Endothelial cell (in vitro differentiated cells): ENCODE measurements at regions not wholly inside any gene's neighbourhood (a gene's known extent, or its start where the extent isn't known, plus 50 kb on each side); places are given as distances from the start of the nearest gene placed in this dataset.

Experiments used
- DNase-seq: peaks from one replicate; pipeline ENCODE4 v3.0.0; 2021; ENCODE audit warnings: low spot score
- H3K27ac Mint-ChIP-seq: one replicate; pipeline ENCODE4 v1.8.0; 2021; ENCODE audit warnings: mixed read lengths, inconsistent platforms; ENCODE audit not compliant: unreplicated experiment
- H3K27me3 Mint-ChIP-seq: one replicate; pipeline ENCODE4 v1.8.0; 2021; ENCODE audit warnings: mild to moderate bottlenecking, moderate library complexity, mixed read lengths, inconsistent platforms; ENCODE audit not compliant: unreplicated experiment
- H3K36me3 Mint-ChIP-seq: one replicate; pipeline ENCODE4 v1.8.0; 2021; ENCODE audit warnings: mild to moderate bottlenecking, low read depth, mixed read lengths, inconsistent platforms; ENCODE audit not compliant: unreplicated experiment
- H3K4me1 Mint-ChIP-seq: one replicate; pipeline ENCODE4 v1.8.0; 2021; ENCODE audit warnings: mild to moderate bottlenecking, mixed read lengths, inconsistent platforms; ENCODE audit not compliant: unreplicated experiment
- H3K4me3 Mint-ChIP-seq: one replicate; pipeline ENCODE4 v1.8.0; 2021; ENCODE audit warnings: mild to moderate bottlenecking, mixed read lengths, inconsistent platforms; ENCODE audit not compliant: unreplicated experiment
- H3K9me3 Mint-ChIP-seq: one replicate; pipeline ENCODE4 v1.8.0; 2021; ENCODE audit warnings: mixed read lengths, inconsistent platforms; ENCODE audit not compliant: unreplicated experiment
- TF ChIP-seq, protein P1 (sequence below): fragments of 200-600 bp; sonication (generic); IDR thresholded peaks from one replicate; pipeline ENCODE4 v1.5.0; 2021; ENCODE audit warnings: antibody characterized with exemption; ENCODE audit not compliant: unreplicated experiment

DNA sequence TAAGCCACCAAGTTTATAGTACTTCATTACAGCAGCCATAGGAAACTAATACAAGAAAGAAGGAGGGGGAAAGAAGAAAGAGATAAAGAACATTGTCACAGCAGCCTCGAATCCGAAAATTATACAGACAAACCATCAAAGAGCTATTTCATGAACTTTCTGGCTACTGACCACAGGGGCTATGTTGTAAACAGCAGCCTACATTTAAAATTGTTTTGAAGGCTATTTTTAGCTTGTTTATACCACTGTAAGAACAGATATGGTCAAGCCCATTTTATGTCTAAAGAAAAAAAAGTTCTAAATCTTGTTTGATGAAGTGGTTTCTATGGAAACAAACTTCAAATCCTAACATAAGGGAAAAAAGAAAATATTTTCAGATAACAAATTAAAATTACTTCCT is 282.1 kb downstream of the GABRG1 start:
- H3K36me3 Mint-ChIP-seq: no peaks in the 10 kb centered on the region
- no peak for DNase-seq
- H3K27me3 Mint-ChIP-seq: no peaks in the 10 kb centered on the region
- H3K4me1 Mint-ChIP-seq: no peaks in the 10 kb centered on the region
- TF ChIP-seq, protein P1, sequence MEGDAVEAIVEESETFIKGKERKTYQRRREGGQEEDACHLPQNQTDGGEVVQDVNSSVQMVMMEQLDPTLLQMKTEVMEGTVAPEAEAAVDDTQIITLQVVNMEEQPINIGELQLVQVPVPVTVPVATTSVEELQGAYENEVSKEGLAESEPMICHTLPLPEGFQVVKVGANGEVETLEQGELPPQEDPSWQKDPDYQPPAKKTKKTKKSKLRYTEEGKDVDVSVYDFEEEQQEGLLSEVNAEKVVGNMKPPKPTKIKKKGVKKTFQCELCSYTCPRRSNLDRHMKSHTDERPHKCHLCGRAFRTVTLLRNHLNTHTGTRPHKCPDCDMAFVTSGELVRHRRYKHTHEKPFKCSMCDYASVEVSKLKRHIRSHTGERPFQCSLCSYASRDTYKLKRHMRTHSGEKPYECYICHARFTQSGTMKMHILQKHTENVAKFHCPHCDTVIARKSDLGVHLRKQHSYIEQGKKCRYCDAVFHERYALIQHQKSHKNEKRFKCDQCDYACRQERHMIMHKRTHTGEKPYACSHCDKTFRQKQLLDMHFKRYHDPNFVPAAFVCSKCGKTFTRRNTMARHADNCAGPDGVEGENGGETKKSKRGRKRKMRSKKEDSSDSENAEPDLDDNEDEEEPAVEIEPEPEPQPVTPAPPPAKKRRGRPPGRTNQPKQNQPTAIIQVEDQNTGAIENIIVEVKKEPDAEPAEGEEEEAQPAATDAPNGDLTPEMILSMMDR: no peak
- no peak overlapping the region for H3K4me3 Mint-ChIP-seq
- no peak overlapping the region for H3K27ac Mint-ChIP-seq
- H3K9me3 Mint-ChIP-seq: peaks cover 4% of the 10 kb centered on the region

DNA sequence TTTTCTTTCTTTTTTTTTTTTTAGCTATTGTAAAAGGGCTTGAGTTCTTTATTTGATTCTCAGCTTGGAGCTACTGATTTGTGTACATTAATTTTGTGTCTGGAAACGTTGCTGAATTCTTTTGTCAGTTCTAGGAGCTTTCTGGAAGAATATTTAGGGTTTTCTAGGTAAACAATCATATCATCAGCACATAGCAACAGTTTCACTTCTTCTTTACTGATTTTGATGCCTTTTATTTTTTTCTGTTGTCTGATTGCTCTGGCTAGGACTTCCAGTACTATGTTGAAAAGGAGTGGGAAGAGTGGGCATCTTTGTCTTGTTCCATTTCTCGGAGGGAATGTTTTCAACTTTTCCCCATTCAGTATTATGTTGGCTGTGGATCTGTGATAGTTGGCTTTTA is 292.2 kb downstream of the GABRG1 start:
- Mint-ChIP-seq H3K27me3 (peaks cover 10% of the 10 kb centered on the region), H3K9me3 (peaks cover 24% of the 10 kb centered on the region), H3K4me1 (no peaks in the 10 kb centered on the region), H3K36me3 (no peaks in the 10 kb centered on the region), H3K4me3 (no peak overlapping the region), H3K27ac (no peak overlapping the region)
- no peak for DNase-seq
- TF ChIP-seq, protein P1: no peak

DNA sequence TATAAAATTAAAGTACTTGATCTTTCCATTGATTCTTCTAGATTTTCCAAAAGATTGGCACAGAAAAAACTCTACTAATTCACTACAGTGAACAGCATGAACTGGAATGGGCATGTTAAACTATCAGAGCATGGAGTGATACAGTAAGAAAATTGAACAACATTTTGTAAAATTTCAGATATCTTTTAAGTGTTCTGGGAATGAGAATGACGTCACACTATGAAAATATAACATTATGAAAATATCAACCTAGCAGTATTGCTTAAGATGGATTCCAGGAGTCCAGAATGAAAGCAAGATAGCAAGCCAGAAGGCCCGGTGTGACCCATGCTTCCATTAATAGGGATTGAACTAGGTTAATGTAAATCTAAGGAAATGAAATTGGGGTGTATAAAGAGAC is 319.9 kb downstream of the GABRG1 start:
- TF ChIP-seq, protein P1: no peak
- H3K27ac Mint-ChIP-seq: no peak overlapping the region
- H3K36me3 Mint-ChIP-seq: no peaks in the 10 kb centered on the region
- H3K4me3 Mint-ChIP-seq: no peak overlapping the region
- H3K27me3 Mint-ChIP-seq: no peaks in the 10 kb centered on the region
- H3K4me1 Mint-ChIP-seq: no peaks in the 10 kb centered on the region
- no peaks in the 10 kb centered on the region for H3K9me3 Mint-ChIP-seq
- no peak for DNase-seq

DNA sequence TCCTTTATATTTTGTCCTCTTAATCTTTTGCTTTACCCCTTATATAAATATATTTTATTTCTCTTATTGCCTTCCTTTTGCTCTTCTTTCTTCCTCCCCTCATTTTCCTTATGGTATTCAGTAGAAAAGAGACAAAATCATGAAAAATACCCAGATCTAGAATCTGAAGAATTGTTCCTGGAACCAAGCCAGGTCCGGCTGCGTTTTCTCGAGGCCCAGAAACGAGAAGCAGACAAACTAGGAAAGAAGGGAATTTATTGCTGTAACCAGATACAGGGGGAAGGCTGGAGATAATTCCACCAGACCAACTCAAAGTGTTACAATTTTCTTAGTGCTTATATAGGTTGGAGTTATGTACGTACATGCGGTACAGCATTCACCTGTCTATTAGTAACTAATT is 328.7 kb downstream of the GABRG1 start:
- H3K4me3 Mint-ChIP-seq: no peak overlapping the region
- TF ChIP-seq, protein P1: no peak
- peaks cover 11% of the 10 kb centered on the region for H3K9me3 Mint-ChIP-seq
- no peaks in the 10 kb centered on the region for H3K4me1 Mint-ChIP-seq
- H3K36me3 Mint-ChIP-seq: no peaks in the 10 kb centered on the region
- no peak for DNase-seq
- no peak overlapping the region for H3K27ac Mint-ChIP-seq
- no peaks in the 10 kb centered on the region for H3K27me3 Mint-ChIP-seq

DNA sequence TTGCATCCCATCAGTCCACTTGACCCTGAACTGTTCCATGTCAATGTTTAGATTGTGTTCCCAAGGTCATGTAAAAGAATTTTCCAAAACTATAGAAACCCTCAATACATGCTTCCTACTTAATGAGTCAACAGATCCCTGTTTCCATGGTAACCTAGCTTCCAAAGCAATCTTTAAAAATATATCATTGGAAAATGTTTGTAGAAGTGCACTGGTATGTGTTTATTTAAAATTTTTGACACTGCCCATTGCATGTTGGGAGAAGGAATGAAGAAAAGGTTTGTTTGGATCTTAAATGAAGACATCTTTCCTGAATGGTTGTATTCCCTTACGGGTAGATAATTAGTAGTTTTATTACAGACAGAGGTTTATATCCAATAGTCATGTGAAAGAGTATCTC is 345.3 kb downstream of the GABRG1 start:
- H3K9me3 Mint-ChIP-seq: no peaks in the 10 kb centered on the region
- H3K27me3 Mint-ChIP-seq: peaks cover 2% of the 10 kb centered on the region
- no peaks in the 10 kb centered on the region for H3K36me3 Mint-ChIP-seq
- TF ChIP-seq, protein P1: no peak
- H3K4me1 Mint-ChIP-seq: no peaks in the 10 kb centered on the region
- H3K27ac Mint-ChIP-seq: no peak overlapping the region
- H3K4me3 Mint-ChIP-seq: no peak overlapping the region
- no peak for DNase-seq
